GM23338 (cell line): ENCODE measurements at regions not wholly inside any gene's neighbourhood (a gene's known extent, or its start where the extent isn't known, plus 50 kb on each side); places are given as distances from the start of the nearest gene placed in this dataset.

Source experiments
- ATAC-seq: fragments of 200-7000 bp; cut with Tn5 transposase; 3 replicates; pipeline ENCODE4 v1.9.1; 2020
- DNase-seq: peaks from one replicate; pipeline ENCODE4 v3.0.0-alpha.2; 2015; ENCODE audit warnings: low spot score
- H2AFZ ChIP-seq: fragments of 200-600 bp; sonication (generic); 2 replicates; pipeline ENCODE4 v1.8.0; 2016; ENCODE audit warnings: antibody characterized with exemption, mild to moderate bottlenecking, moderate library complexity
- H3F3A ChIP-seq: fragments of 200-600 bp; sonication (generic); replicated peaks from 2 replicates; pipeline ENCODE4 v1.8.0; 2017; ENCODE audit warnings: antibody characterized with exemption, mixed run types, low read depth
- H3K27ac ChIP-seq: fragments of 200-600 bp; sonication (generic); 2 replicates; pipeline ENCODE4 v1.6.1; 2016; ENCODE audit warnings: low read depth
- H3K27me3 ChIP-seq: fragments of 200-600 bp; sonication (generic); 2 replicates; pipeline ENCODE4 v1.8.0; 2016; ENCODE audit warnings: mild to moderate bottlenecking, mixed run types, moderate library complexity; ENCODE audit not compliant: insufficient read depth
- H3K36me3 ChIP-seq: fragments of 200-600 bp; sonication (generic); 2 replicates; pipeline ENCODE4 v1.8.0; 2016; ENCODE audit warnings: mild to moderate bottlenecking; ENCODE audit not compliant: insufficient read depth
- H3K4me1 ChIP-seq: fragments of 200-600 bp; sonication (generic); 2 replicates; pipeline ENCODE4 v1.8.0; 2016; ENCODE audit warnings: mild to moderate bottlenecking, moderate library complexity; ENCODE audit not compliant: insufficient read depth
- H3K4me2 ChIP-seq: fragments of 200-600 bp; sonication (generic); 2 replicates; pipeline ENCODE4 v1.7.1; 2017; ENCODE audit warnings: mixed run types
- H3K4me3 ChIP-seq: fragments of 200-600 bp; sonication (generic); 2 replicates; pipeline ENCODE4 v1.6.1; 2016; ENCODE audit warnings: mixed run types
- H3K79me2 ChIP-seq: fragments of 200-600 bp; sonication (generic); replicated peaks from 2 replicates; pipeline ENCODE4 v1.8.0; 2017; ENCODE audit warnings: mild to moderate bottlenecking; ENCODE audit not compliant: insufficient read depth
- H3K9me2 ChIP-seq: fragments of 200-600 bp; sonication (generic); 2 replicates; pipeline ENCODE4 v1.8.0; 2017; ENCODE audit not compliant: insufficient read depth
- H4K20me1 ChIP-seq: fragments of 200-600 bp; sonication (generic); replicated peaks from 2 replicates; pipeline ENCODE4 v1.8.0; 2017; ENCODE audit warnings: mild to moderate bottlenecking; ENCODE audit not compliant: insufficient read depth
- H3K27ac Mint-ChIP-seq: 2 replicates; pipeline ENCODE4 v1.8.0; 2020; ENCODE audit warnings: inconsistent platforms, mild to moderate bottlenecking, moderate library complexity, mixed read lengths
- H3K27me3 Mint-ChIP-seq: 3 replicates; pipeline ENCODE4 v1.8.0; 2022; ENCODE audit warnings: low read depth, mild to moderate bottlenecking, moderate library complexity, mixed read lengths, inconsistent platforms; ENCODE audit not compliant: insufficient read depth, poor library complexity
- H3K36me3 Mint-ChIP-seq: 3 replicates; pipeline ENCODE4 v1.8.0; 2021; ENCODE audit warnings: low read depth, mild to moderate bottlenecking, inconsistent platforms, moderate library complexity, mixed read lengths
- H3K4me1 Mint-ChIP-seq: 3 replicates; pipeline ENCODE4 v1.8.0; 2020; ENCODE audit warnings: mild to moderate bottlenecking, inconsistent platforms, mixed read lengths
- H3K4me3 Mint-ChIP-seq: 3 replicates; pipeline ENCODE4 v1.8.0; 2021; ENCODE audit warnings: moderate library complexity, mild to moderate bottlenecking, inconsistent platforms, mixed read lengths
- H3K9me3 Mint-ChIP-seq: 3 replicates; pipeline ENCODE4 v1.8.0; 2020; ENCODE audit warnings: moderate library complexity, mild to moderate bottlenecking, inconsistent platforms, mixed read lengths
- CREB1 ChIP-seq: fragments of 250-450 bp; sonication (Bioruptor Pico); IDR thresholded peaks from 2 replicates; pipeline ENCODE4 v1.5.0; 2020; ENCODE audit warnings: low read depth, mild to moderate bottlenecking, moderate library complexity
- CTCF ChIP-seq, 2 experiments: fragments of 200-600 bp in 1 of 2; sonication (generic) in 1 of 2; conservative IDR thresholded peaks; 2 replicates each; pipeline versions ENCODE4 v1.5.1 to v1.6.1; 2016 to 2017; ENCODE audit warnings: antibody characterized with exemption in 2 of 2, low read depth in 2 of 2, mild to moderate bottlenecking in 2 of 2, moderate library complexity in 1 of 2
- ETS1 ChIP-seq: IDR thresholded peaks from 2 replicates; pipeline ENCODE4 v1.6.1; 2016; ENCODE audit warnings: antibody characterized with exemption
- EZH2 ChIP-seq: fragments of 200-600 bp; sonication (generic); IDR thresholded peaks from one replicate; pipeline ENCODE4 v1.8.0; 2017; ENCODE audit warnings: antibody characterized with exemption, mild to moderate bottlenecking, low read depth; ENCODE audit not compliant: unreplicated experiment
- EZH2phosphoT487 ChIP-seq: fragments of 200-600 bp; sonication (generic); IDR thresholded peaks from one replicate; pipeline ENCODE4 v1.8.1; 2018; ENCODE audit warnings: antibody characterized with exemption; ENCODE audit not compliant: unreplicated experiment
- JUNB ChIP-seq: IDR thresholded peaks from one replicate; pipeline ENCODE4 v1.6.1; 2016; ENCODE audit warnings: antibody characterized with exemption; ENCODE audit not compliant: unreplicated experiment
- NANOG ChIP-seq: IDR thresholded peaks from 2 replicates; pipeline ENCODE4 v1.6.1; 2016; ENCODE audit warnings: antibody characterized with exemption, borderline replicate concordance
- POLR2AphosphoS5 ChIP-seq: IDR thresholded peaks from 2 replicates; pipeline ENCODE4 v1.6.1; 2016; ENCODE audit warnings: antibody characterized with exemption, low read depth
- REST ChIP-seq: IDR thresholded peaks from one replicate; pipeline ENCODE4 v1.6.1; 2018; ENCODE audit warnings: antibody characterized with exemption; ENCODE audit not compliant: unreplicated experiment
- STAT1 ChIP-seq: IDR thresholded peaks from one replicate; pipeline ENCODE4 v1.6.1; 2016; ENCODE audit warnings: antibody characterized with exemption; ENCODE audit not compliant: unreplicated experiment
- ZNF114 ChIP-seq: fragments of 250-450 bp; sonication (Bioruptor Pico); IDR thresholded peaks from 2 replicates; pipeline ENCODE4 v1.5.0; 2020; ENCODE audit warnings: mild to moderate bottlenecking, moderate library complexity
- ZNF331 ChIP-seq: fragments of 250-450 bp; sonication (Bioruptor Pico); IDR thresholded peaks from 2 replicates; pipeline ENCODE4 v1.5.0; 2020; ENCODE audit warnings: low read depth, mild to moderate bottlenecking, moderate library complexity
- ZNF462 ChIP-seq: fragments of 250-450 bp; sonication (Bioruptor Pico); IDR thresholded peaks from 2 replicates; pipeline ENCODE4 v1.5.0; 2020; ENCODE audit warnings: mild to moderate bottlenecking, moderate library complexity

GRCh38 chrX:39388730-39389129 lies 587.5 kb downstream of the MID1IP1 start:
- no peaks in the 10 kb centered on the region for H3K4me1 ChIP-seq
- ATAC-seq (no peak), DNase-seq (no peak)
- H3K4me2 ChIP-seq = no peak overlapping the region
- H3K27me3 ChIP-seq = no peaks in the 10 kb centered on the region
- H3K36me3 ChIP-seq = no peaks in the 10 kb centered on the region
- H3K27ac ChIP-seq = no peak overlapping the region
- Mint-ChIP-seq H3K9me3 (no peaks in the 10 kb centered on the region), H3K27me3 (peaks cover 2% of the 10 kb centered on the region), H3K27ac (no peak overlapping the region), H3K4me3 (no peak overlapping the region), H3K4me1 (no peaks in the 10 kb centered on the region; the same call in 2 of the 3 replicates), H3K36me3 (no peaks in the 10 kb centered on the region)
- no peaks in the 10 kb centered on the region for H3F3A ChIP-seq
- no peak overlapping the region for H3K4me3 ChIP-seq
- no peaks in the 10 kb centered on the region; the same call in 1 of the 2 replicates for H3K9me2 ChIP-seq
- no peak overlapping the region for H2AFZ ChIP-seq
- no peaks in the 10 kb centered on the region for H3K79me2 ChIP-seq
- TF ChIP-seq NANOG = no peak
- no peak for TF ChIP-seq EZH2
- TF ChIP-seq ETS1 = no peak
- no peak for TF ChIP-seq REST
- no peak for TF ChIP-seq ZNF462 (CRISPR knock-in tag)
- no peak for TF ChIP-seq ZNF114
- no peak for TF ChIP-seq CTCF (conservative IDR thresholded peaks at IDR 0.05; ENCODE audit: low read depth in 2 of 2)
- TF ChIP-seq JUNB = no peak
- TF ChIP-seq EZH2phosphoT487 = no peak
- no peak for TF ChIP-seq POLR2AphosphoS5
- no peak for TF ChIP-seq CREB1 (CRISPR knock-in tag)
- no peak for TF ChIP-seq ZNF331 (CRISPR knock-in tag)
- TF ChIP-seq STAT1 = no peak
- no peaks in the 10 kb centered on the region for H4K20me1 ChIP-seq
